ENCODE measurements at regions not wholly inside any gene's neighbourhood (a gene's known extent, or its start where the extent isn't known, plus 50 kb on each side); places are given as distances from the start of the nearest gene placed in this dataset.
A peak's percentile ranks its signal among the peaks of the same experiment; 100 is the strongest.

DNA sequence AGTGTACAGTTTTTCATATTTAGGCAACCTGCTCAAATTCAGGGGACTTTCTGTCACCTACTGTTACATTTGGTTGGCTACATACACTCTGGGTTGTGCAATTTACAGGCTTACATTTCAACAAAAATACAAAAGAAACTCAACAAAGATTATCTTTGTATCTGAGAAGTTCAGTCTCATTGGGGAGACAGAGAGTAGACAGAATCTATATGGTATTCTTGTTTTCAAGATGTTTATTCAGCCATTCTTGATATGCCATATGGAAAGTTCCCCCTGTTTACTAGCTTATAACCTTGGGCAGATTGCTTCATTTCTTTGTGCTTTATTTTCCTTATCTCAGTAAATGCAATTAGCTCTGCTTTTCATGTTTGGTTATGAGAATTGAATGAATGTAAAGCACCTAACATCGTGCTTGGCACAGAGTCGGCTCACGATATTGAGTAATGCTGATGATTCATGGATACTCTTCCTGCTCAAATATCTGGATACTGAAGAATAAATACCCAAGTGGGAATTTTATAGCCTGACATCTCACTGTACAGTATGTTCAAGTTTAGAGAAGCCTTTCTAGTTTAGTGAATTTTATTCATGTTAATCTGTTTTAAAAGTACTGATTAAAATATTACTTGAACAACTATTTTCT is 96.5 kb upstream of the PACRGL start:
- ChIA-PET CTCF (no interaction called here), POLR2A (ENCODE audit: unreplicated experiment) (interaction anchor here (0.6 kb wide), 1 partner anchor 96 kb away, joined by 3 read pairs; no protein-coding TSS in a partner anchor)
- Histone ChIP-seq H3K9me2 (replicated peaks; ENCODE audit: low read length) (no peaks in the 10 kb centered on the region), H3K9ac (ENCODE audit: low read length) (no peak overlapping the region), H3K9me3 (ENCODE audit: low read length) (no peaks in the 10 kb centered on the region), H3K27me3 (ENCODE audit: low read length) (no peaks in the 10 kb centered on the region), H4K20me1 (ENCODE audit: low read length) (no peaks in the 10 kb centered on the region), H3K27ac (ENCODE audit: low read length) (peak overlapping the region; percentile 43), H3K4me2 (ENCODE audit: low read length) (peak overlapping the region; percentile 57; the same call in 1 of the 2 replicates), H3K36me3 (ENCODE audit: low read depth, low read length) (0 out of 2 replicates have a peak, but pooled peaks cover 2% of the 10 kb centered on the region), H3K4me1 (ENCODE audit: insufficient read depth, low read length) (peaks cover 15% of the 10 kb centered on the region), H3F3A (ENCODE audit: low read length, unreplicated experiment) (no peaks in the 10 kb centered on the region), H3K4me3 (ENCODE audit: low read length) (no peak overlapping the region), H2AFZ (ENCODE audit: low read length) (peak overlapping the region; percentile 59; the same call in 1 of the 2 replicates), H3K79me2 (ENCODE audit: low read length) (no peaks in the 10 kb centered on the region)
- BruUV-seq (replicated peaks): no TSS peak
- TF ChIP-seq EZH2 (IDR thresholded peaks at IDR 0.05; ENCODE audit: low read length, unreplicated experiment) (no peak), EZH2phosphoT487 (IDR thresholded peaks at IDR 0.05; ENCODE audit: borderline replicate concordance, low read length) (no peak)
- TF ChIP-seq, protein P1, sequence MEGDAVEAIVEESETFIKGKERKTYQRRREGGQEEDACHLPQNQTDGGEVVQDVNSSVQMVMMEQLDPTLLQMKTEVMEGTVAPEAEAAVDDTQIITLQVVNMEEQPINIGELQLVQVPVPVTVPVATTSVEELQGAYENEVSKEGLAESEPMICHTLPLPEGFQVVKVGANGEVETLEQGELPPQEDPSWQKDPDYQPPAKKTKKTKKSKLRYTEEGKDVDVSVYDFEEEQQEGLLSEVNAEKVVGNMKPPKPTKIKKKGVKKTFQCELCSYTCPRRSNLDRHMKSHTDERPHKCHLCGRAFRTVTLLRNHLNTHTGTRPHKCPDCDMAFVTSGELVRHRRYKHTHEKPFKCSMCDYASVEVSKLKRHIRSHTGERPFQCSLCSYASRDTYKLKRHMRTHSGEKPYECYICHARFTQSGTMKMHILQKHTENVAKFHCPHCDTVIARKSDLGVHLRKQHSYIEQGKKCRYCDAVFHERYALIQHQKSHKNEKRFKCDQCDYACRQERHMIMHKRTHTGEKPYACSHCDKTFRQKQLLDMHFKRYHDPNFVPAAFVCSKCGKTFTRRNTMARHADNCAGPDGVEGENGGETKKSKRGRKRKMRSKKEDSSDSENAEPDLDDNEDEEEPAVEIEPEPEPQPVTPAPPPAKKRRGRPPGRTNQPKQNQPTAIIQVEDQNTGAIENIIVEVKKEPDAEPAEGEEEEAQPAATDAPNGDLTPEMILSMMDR (conservative IDR thresholded peaks at IDR 0.05; ENCODE audit: low read depth, low read length): no peak
- DNase-seq (peak; percentile 80), ATAC-seq (peak; percentile 94)
- intact Hi-C loops (cut with micrococcal nuclease): no loop called here

DNA sequence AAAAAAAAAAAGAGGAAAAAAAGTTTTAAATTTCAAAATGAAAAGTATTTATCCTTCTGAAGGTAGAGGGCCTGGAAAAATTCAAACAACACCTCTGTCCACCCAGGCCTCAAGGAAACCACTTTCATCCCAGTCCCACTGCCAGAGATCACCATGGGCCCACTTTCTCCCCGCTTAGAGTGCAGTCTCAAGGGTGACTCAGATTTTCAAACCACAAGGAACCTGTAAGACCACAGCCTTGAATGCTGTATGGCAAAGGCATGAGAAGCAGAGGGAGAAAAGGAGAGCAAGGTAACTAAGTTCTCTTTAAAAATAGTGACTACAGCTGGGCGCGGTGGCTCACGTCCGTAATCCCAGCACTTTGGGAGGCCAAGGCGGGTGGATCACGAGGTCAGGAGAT is 87.9 kb upstream of the PACRGL start:
- DNase-seq (peak; percentile 36), ATAC-seq (no peak)
- Histone ChIP-seq H3K9ac (ENCODE audit: low read length) (no peak overlapping the region), H4K20me1 (ENCODE audit: low read length) (no peaks in the 10 kb centered on the region), H3K9me3 (ENCODE audit: low read length) (no peaks in the 10 kb centered on the region), H3F3A (ENCODE audit: low read length, unreplicated experiment) (no peaks in the 10 kb centered on the region), H3K9me2 (replicated peaks; ENCODE audit: low read length) (no peaks in the 10 kb centered on the region), H2AFZ (ENCODE audit: low read length) (no peak overlapping the region), H3K4me1 (ENCODE audit: insufficient read depth, low read length) (peaks cover 15% of the 10 kb centered on the region), H3K27me3 (ENCODE audit: low read length) (no peaks in the 10 kb centered on the region), H3K79me2 (ENCODE audit: low read length) (no peaks in the 10 kb centered on the region), H3K36me3 (ENCODE audit: low read depth, low read length) (no peaks in the 10 kb centered on the region), H3K4me3 (ENCODE audit: low read length) (no peak overlapping the region), H3K4me2 (ENCODE audit: low read length) (no peak overlapping the region), H3K27ac (ENCODE audit: low read length) (no peak overlapping the region)
- CTCF ChIA-PET: no interaction called here
- no peak for TF ChIP-seq EZH2 (IDR thresholded peaks at IDR 0.05; ENCODE audit: low read length, unreplicated experiment)
- TF ChIP-seq, protein P1 (conservative IDR thresholded peaks at IDR 0.05; ENCODE audit: low read depth, low read length): no peak
- TF ChIP-seq EZH2phosphoT487 (IDR thresholded peaks at IDR 0.05; ENCODE audit: borderline replicate concordance, low read length): no peak
- intact Hi-C loops (cut with micrococcal nuclease): no loop called here
- POLR2A ChIA-PET (ENCODE audit: unreplicated experiment): interaction anchor here (0.6 kb wide), 1 partner anchor 186 kb away, joined by 3 read pairs; no protein-coding TSS in a partner anchor
- BruUV-seq (replicated peaks): no TSS peak

DNA sequence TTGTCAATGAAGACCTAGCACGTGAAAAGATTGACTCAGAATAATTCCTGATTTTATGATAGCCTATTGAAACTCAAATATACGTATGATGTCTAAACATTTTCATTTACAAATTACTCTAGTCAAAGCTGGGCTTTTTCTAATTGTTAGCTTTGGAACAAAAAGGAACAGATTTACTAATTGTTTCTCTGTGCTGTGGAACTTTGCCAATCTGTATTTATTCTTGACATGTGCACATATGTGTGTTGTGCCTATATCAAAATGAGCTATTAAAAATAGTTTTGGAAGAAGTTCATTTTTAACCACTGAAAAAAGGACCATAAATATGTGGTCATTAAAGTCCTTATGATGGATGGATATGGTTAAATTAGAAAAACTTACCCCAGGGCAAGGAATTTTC is 85.4 kb upstream of the PACRGL start:
- Histone ChIP-seq H4K20me1 (ENCODE audit: low read length) (no peaks in the 10 kb centered on the region), H3K27ac (ENCODE audit: low read length) (no peak overlapping the region), H3F3A (ENCODE audit: low read length, unreplicated experiment) (no peaks in the 10 kb centered on the region), H3K27me3 (ENCODE audit: low read length) (no peaks in the 10 kb centered on the region), H3K79me2 (ENCODE audit: low read length) (no peaks in the 10 kb centered on the region), H3K9me3 (ENCODE audit: low read length) (no peaks in the 10 kb centered on the region), H3K9me2 (replicated peaks; ENCODE audit: low read length) (no peaks in the 10 kb centered on the region), H3K4me1 (ENCODE audit: insufficient read depth, low read length) (peaks cover 15% of the 10 kb centered on the region), H3K36me3 (ENCODE audit: low read depth, low read length) (no peaks in the 10 kb centered on the region), H2AFZ (ENCODE audit: low read length) (no peak overlapping the region), H3K4me2 (ENCODE audit: low read length) (no peak overlapping the region), H3K4me3 (ENCODE audit: low read length) (no peak overlapping the region), H3K9ac (ENCODE audit: low read length) (no peak overlapping the region)
- no peak for ATAC-seq
- no peak for DNase-seq
- TF ChIP-seq, protein P1 (conservative IDR thresholded peaks at IDR 0.05; ENCODE audit: low read depth, low read length): no peak
- TF ChIP-seq EZH2 (IDR thresholded peaks at IDR 0.05; ENCODE audit: low read length, unreplicated experiment) (no peak), EZH2phosphoT487 (IDR thresholded peaks at IDR 0.05; ENCODE audit: borderline replicate concordance, low read length) (no peak)
- intact Hi-C loops (cut with micrococcal nuclease): no loop called here
- BruUV-seq (replicated peaks): no TSS peak
- ChIA-PET POLR2A (ENCODE audit: unreplicated experiment) (no interaction called here), CTCF (no interaction called here)
